Tibial nerve (tissue), 4 donors: ENCODE measurements at regions not wholly inside any gene's neighbourhood (a gene's known extent, or its start where the extent isn't known, plus 50 kb on each side); places are given as distances from the start of the nearest gene placed in this dataset.

Experiments used
- DNase-seq, 2 donors: peaks; one replicate each; pipeline ENCODE4 v3.0.0-alpha.2; 2019; ENCODE audit warnings: low spot score in 2 of 2
- H3K27ac ChIP-seq, 4 donors: fragments of 200-600 bp; sonication (generic) in 3 of 4; one replicate each; pipeline ENCODE4 v1.5.1; 2017 to 2019; ENCODE audit warnings: mild to moderate bottlenecking in 1 of 4
- H3K27me3 ChIP-seq, 2 donors: fragments of 200-600 bp; sonication (generic) in 1 of 2; one replicate each; pipeline versions ENCODE4 v1.5.1 to v1.6.0; 2017 to 2019
- H3K36me3 ChIP-seq, 3 donors: fragments of 200-600 bp; sonication (generic); one replicate each; pipeline ENCODE4 v1.5.1; 2018 to 2019
- H3K4me1 ChIP-seq, 4 donors: fragments of 200-600 bp; sonication (generic) in 3 of 4; one replicate each; pipeline ENCODE4 v1.5.1; 2017 to 2019
- H3K4me3 ChIP-seq, 4 donors: fragments of 200-600 bp; sonication (generic) in 3 of 4; one replicate each; pipeline ENCODE4 v1.5.1; 2017 to 2019; ENCODE audit warnings: mild to moderate bottlenecking in 1 of 4, moderate library complexity in 1 of 4
- H3K9me3 ChIP-seq, 4 donors: fragments of 200-600 bp; sonication (generic) in 3 of 4; one replicate each; pipeline ENCODE4 v1.5.1; 2017 to 2019
- EP300 ChIP-seq, 2 donors: sonication (generic); formaldehyde crosslinking; IDR thresholded peaks; one replicate each; pipeline ENCODE4 v1.6.1; 2017; ENCODE audit warnings: antibody characterized with exemption in 2 of 2, mild to moderate bottlenecking in 1 of 2
- POLR2A ChIP-seq, 2 donors: fragments of 450-650 bp; IDR thresholded peaks; one replicate each; pipeline ENCODE4 v1.6.1; 2017; ENCODE audit warnings: antibody characterized with exemption in 2 of 2, mild to moderate bottlenecking in 2 of 2, moderate library complexity in 2 of 2
- WGBS, 2 donors: methylation state at CpG; one replicate each; pipeline ENCODE4 v1.1.5; 2018; 5-methylcytosine and 5-hydroxymethylcytosine counted together
- TF ChIP-seq, protein P1 (sequence below), 5 experiments: fragments of 200-600 bp in 3 of 5; fragments of 450-650 bp in 2 of 5; sonication (generic) in 3 of 5; IDR thresholded peaks; one replicate each; pipeline ENCODE4 v1.5.1; 2016 to 2019; ENCODE audit warnings: antibody characterized with exemption in 5 of 5, mild to moderate bottlenecking in 3 of 5, moderate library complexity in 2 of 5

DNA sequence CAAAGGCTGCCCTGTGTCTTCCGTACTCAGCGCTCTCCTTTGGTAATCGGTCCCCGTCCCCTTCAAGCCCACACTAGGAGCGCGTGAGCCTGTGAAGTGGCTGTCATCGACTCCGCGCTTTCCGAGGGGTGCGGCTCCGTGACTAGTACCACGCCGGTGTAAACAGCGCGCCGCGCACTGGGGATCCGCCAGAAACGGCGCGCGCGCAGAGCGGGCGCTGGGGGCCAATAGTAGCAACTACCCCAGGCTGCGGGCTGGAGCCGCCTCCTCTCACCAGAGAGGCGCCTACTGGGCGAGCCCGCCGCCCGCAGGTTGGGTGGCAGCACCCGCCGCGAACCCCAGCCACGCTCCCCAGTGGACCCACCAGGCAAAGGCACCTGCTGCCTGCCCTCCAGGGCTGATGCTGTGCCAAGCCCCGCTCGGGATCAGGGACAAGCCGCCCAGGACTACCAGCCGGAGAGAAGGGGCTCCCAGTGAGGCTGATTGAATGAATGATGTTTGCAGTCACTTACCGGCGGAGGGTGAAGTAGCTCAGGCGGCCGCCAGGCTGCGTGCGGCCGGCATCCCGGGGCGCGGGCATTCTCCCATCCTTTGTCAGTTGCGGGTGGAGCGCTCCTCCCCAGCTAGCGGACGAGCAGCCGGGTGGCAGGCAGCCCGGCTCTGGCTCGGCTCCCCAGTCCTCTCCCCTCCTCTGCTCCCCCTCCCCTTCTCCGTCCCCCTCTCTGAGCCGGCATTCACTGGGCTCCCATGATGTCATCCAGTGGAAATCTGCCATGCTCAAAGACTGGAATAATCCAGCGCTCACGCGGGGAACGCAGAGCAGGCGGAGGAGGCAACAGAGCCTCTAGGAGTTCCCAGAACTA lies 370.3 kb upstream of the SMIM31 start:
- peak overlapping the region; percentile 33 to 61 (median 43) for H3K4me3 ChIP-seq
- peaks cover 0 to 19% (median 0%) of the 10 kb centered on the region in 4 donors for H3K4me1 ChIP-seq
- H3K9me3 ChIP-seq = no peaks in the 10 kb centered on the region
- H3K36me3 ChIP-seq = no peaks in the 10 kb centered on the region
- TF ChIP-seq, protein P1, sequence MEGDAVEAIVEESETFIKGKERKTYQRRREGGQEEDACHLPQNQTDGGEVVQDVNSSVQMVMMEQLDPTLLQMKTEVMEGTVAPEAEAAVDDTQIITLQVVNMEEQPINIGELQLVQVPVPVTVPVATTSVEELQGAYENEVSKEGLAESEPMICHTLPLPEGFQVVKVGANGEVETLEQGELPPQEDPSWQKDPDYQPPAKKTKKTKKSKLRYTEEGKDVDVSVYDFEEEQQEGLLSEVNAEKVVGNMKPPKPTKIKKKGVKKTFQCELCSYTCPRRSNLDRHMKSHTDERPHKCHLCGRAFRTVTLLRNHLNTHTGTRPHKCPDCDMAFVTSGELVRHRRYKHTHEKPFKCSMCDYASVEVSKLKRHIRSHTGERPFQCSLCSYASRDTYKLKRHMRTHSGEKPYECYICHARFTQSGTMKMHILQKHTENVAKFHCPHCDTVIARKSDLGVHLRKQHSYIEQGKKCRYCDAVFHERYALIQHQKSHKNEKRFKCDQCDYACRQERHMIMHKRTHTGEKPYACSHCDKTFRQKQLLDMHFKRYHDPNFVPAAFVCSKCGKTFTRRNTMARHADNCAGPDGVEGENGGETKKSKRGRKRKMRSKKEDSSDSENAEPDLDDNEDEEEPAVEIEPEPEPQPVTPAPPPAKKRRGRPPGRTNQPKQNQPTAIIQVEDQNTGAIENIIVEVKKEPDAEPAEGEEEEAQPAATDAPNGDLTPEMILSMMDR (IDR thresholded peaks at IDR 0.05) = peak in 2 of 5 experiments; percentile 36 to 45
- peak in 1 of 2 donors; percentile 82 for TF ChIP-seq EP300 (IDR thresholded peaks at IDR 0.05)
- peak in 1 of 2 donors; percentile 48 for TF ChIP-seq POLR2A (IDR thresholded peaks at IDR 0.05)
- H3K27me3 ChIP-seq = peaks cover 0 to 14% of the 10 kb centered on the region in 2 donors
- H3K27ac ChIP-seq = peak overlapping the region; percentile 55 to 91 (median 70)
- 1 to 2% methylated on average over 14 to 38 of the region's 65 CpGs for WGBS, 2 donors
- DNase-seq = peak in 1 of 2 donors; percentile 21

DNA sequence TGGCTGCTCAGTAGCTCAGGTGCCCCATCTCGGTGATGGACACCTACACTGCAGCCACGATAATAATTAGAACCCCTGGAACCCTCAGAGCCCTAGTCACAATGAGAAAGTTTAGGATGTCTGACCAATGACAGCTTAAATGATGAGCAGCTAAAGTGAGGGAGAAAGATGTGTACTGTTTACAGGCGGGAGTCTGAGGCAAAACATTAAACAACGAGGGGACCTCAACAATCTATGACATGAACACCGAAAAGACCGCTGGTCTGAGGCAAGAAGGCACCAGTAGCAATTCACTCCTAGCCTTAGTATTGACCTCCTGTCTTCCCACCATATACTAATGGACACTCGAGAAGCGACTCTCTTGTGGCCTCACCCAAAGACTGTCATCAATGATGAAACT lies 369.5 kb upstream of the SMIM31 start:
- peak overlapping the region; percentile 19 to 91 (median 69) for H3K27ac ChIP-seq
- H3K4me3 ChIP-seq = peak overlapping the region in 1 of 4 donors; percentile 61
- TF ChIP-seq EP300 (IDR thresholded peaks at IDR 0.05) = no peak
- TF ChIP-seq, protein P1 (IDR thresholded peaks at IDR 0.05) = no peak
- no peak for TF ChIP-seq POLR2A (IDR thresholded peaks at IDR 0.05)
- no peaks in the 10 kb centered on the region for H3K9me3 ChIP-seq
- peaks cover 0 to 19% (median 0%) of the 10 kb centered on the region in 4 donors for H3K4me1 ChIP-seq
- DNase-seq = no peak
- WGBS, 2 donors = 68 to 75% methylated on average over 8 of the region's 8 CpGs
- H3K36me3 ChIP-seq = no peaks in the 10 kb centered on the region
- peaks cover 0 to 14% of the 10 kb centered on the region in 2 donors for H3K27me3 ChIP-seq

DNA sequence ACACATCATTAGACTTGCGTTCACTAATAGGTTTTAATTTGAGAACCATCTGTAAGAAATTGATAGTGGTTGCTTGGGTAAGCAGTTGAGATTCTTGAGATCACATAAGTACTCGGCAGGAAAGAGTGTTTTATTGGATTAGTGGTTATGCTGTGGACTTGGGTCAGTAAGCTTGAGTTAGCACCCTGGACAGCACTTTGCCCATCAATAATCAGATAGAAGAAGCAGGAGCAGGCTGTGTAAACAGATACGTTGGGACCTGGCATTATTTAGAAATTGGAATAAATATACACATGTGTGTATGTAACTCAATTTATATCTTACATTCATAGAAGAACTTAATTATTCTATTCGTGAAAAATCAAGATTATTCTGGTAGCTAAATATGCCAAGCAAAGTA lies 357.5 kb upstream of the SMIM31 start:
- H3K27me3 ChIP-seq = no peaks in the 10 kb centered on the region
- TF ChIP-seq POLR2A (IDR thresholded peaks at IDR 0.05) (no peak), EP300 (IDR thresholded peaks at IDR 0.05) (no peak)
- TF ChIP-seq, protein P1 (IDR thresholded peaks at IDR 0.05) = no peak
- H3K9me3 ChIP-seq = no peaks in the 10 kb centered on the region
- no peak for DNase-seq
- no peak overlapping the region for H3K4me3 ChIP-seq
- no peak overlapping the region for H3K27ac ChIP-seq
- 47 to 55% methylated on average over 4 of the region's 4 CpGs for WGBS, 2 donors
- H3K36me3 ChIP-seq = no peaks in the 10 kb centered on the region
- H3K4me1 ChIP-seq = no peaks in the 10 kb centered on the region

DNA sequence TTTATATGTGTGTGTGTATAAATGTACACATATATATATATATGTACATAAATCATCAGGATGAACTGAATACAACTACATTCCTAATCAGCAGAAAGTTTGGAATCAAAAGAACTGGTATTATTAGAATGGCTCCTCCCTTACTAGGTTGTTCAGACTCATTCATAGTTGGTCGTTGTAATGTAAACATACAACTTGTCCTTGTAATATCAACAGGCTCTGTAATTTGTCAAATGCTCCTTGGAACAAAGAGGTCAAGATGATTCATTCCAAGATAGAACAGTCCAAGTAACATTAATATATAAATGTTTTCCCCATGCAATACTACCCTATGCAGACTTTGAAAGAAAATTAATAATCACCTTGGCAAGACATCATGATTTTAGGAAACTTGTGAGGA lies 351.4 kb upstream of the SMIM31 start:
- Histone ChIP-seq H3K4me3 (no peak overlapping the region), H3K36me3 (no peaks in the 10 kb centered on the region), H3K9me3 (no peaks in the 10 kb centered on the region), H3K27ac (no peak overlapping the region), H3K4me1 (no peaks in the 10 kb centered on the region), H3K27me3 (no peaks in the 10 kb centered on the region)
- WGBS, 2 donors = 24 to 32% methylated on average over 1 of the region's 1 CpG
- no peak for DNase-seq
- TF ChIP-seq EP300 (IDR thresholded peaks at IDR 0.05) (no peak), POLR2A (IDR thresholded peaks at IDR 0.05) (no peak)
- TF ChIP-seq, protein P1 (IDR thresholded peaks at IDR 0.05) = no peak

DNA sequence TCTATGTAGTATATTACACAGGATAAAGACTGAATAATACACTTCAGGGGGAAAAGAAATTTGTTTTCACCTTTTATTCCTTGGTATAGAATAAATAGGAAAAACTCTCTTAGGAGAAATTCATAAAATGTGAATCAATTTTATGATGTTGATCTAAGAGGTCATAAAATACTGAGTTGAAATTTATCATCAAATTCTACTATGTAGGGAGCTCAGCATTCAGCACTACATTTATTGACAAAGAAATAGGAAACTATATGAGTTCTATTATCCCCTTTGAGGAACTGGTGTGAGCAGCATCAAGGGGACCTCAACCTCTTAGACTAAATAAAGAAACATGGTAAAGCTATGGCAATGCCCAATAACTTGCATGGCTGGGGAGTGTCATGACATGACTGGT lies 348.2 kb upstream of the SMIM31 start:
- no peaks in the 10 kb centered on the region for H3K9me3 ChIP-seq
- no peaks in the 10 kb centered on the region for H3K27me3 ChIP-seq
- no peaks in the 10 kb centered on the region for H3K36me3 ChIP-seq
- no peaks in the 10 kb centered on the region for H3K4me1 ChIP-seq
- no peak overlapping the region for H3K4me3 ChIP-seq
- no peak for DNase-seq
- TF ChIP-seq EP300 (IDR thresholded peaks at IDR 0.05) = no peak
- TF ChIP-seq, protein P1 (IDR thresholded peaks at IDR 0.05) = no peak
- no peak for TF ChIP-seq POLR2A (IDR thresholded peaks at IDR 0.05)
- no peak overlapping the region for H3K27ac ChIP-seq
